ENCODE measurements at regions not wholly inside any gene's neighbourhood (a gene's known extent, or its start where the extent isn't known, plus 50 kb on each side); places are given as distances from the start of the nearest gene placed in this dataset.

GRCh38 chr16:8103649-8104289 is 486.5 kb downstream of the TMEM114 start:
- TF ChIP-seq CTCF (conservative IDR thresholded peaks at IDR 0.05) = no peak
- Mint-ChIP-seq H3K27ac (no peak overlapping the region), H3K4me1 (ENCODE audit: unreplicated experiment) (no peaks in the 10 kb centered on the region), H3K27me3 (peaks cover 23% of the 10 kb centered on the region), H3K4me3 (no peak overlapping the region), H3K36me3 (no peaks in the 10 kb centered on the region), H3K9me3 (no peaks in the 10 kb centered on the region)
- DNase-seq (ENCODE audit: extremely low spot score, unreplicated experiment) = no peak

GRCh38 chr16:8099586-8099985 is 490.7 kb downstream of the TMEM114 start:
- H3K4me1 Mint-ChIP-seq (ENCODE audit: unreplicated experiment) = no peaks in the 10 kb centered on the region
- H3K4me3 Mint-ChIP-seq = no peak overlapping the region
- H3K36me3 Mint-ChIP-seq = no peaks in the 10 kb centered on the region
- DNase-seq (ENCODE audit: extremely low spot score, unreplicated experiment) = no peak
- H3K27me3 Mint-ChIP-seq = peaks cover 25% of the 10 kb centered on the region
- no peak overlapping the region for H3K27ac Mint-ChIP-seq
- no peaks in the 10 kb centered on the region for H3K9me3 Mint-ChIP-seq
- TF ChIP-seq CTCF (conservative IDR thresholded peaks at IDR 0.05) = no peak

GRCh38 chr16:8098947-8099512 is 491.3 kb downstream of the TMEM114 start:
- Mint-ChIP-seq H3K4me1 (ENCODE audit: unreplicated experiment) (no peaks in the 10 kb centered on the region), H3K27ac (no peak overlapping the region), H3K4me3 (no peak overlapping the region), H3K27me3 (peaks cover 28% of the 10 kb centered on the region), H3K9me3 (no peaks in the 10 kb centered on the region), H3K36me3 (no peaks in the 10 kb centered on the region)
- no peak for DNase-seq (ENCODE audit: extremely low spot score, unreplicated experiment)
- no peak for TF ChIP-seq CTCF (conservative IDR thresholded peaks at IDR 0.05)

GRCh38 chr16:8096211-8096610 is 494.1 kb downstream of the TMEM114 start:
- no peak for TF ChIP-seq CTCF (conservative IDR thresholded peaks at IDR 0.05)
- Mint-ChIP-seq H3K27ac (no peak overlapping the region), H3K4me1 (ENCODE audit: unreplicated experiment) (no peaks in the 10 kb centered on the region), H3K4me3 (no peak overlapping the region), H3K9me3 (no peaks in the 10 kb centered on the region), H3K27me3 (peaks cover 39% of the 10 kb centered on the region), H3K36me3 (no peaks in the 10 kb centered on the region)
- no peak for DNase-seq (ENCODE audit: extremely low spot score, unreplicated experiment)

GRCh38 chr16:8094696-8095095 is 495.6 kb downstream of the TMEM114 start:
- peaks cover 41% of the 10 kb centered on the region for H3K27me3 Mint-ChIP-seq
- no peak overlapping the region for H3K4me3 Mint-ChIP-seq
- DNase-seq (ENCODE audit: extremely low spot score, unreplicated experiment) = no peak
- no peak for TF ChIP-seq CTCF (conservative IDR thresholded peaks at IDR 0.05)
- no peaks in the 10 kb centered on the region for H3K36me3 Mint-ChIP-seq
- H3K4me1 Mint-ChIP-seq (ENCODE audit: unreplicated experiment) = no peaks in the 10 kb centered on the region
- no peak overlapping the region for H3K27ac Mint-ChIP-seq
- no peaks in the 10 kb centered on the region for H3K9me3 Mint-ChIP-seq
